ENCODE measurements at regions not wholly inside any gene's neighbourhood (a gene's known extent, or its start where the extent isn't known, plus 50 kb on each side); places are given as distances from the start of the nearest gene placed in this dataset.

DNA sequence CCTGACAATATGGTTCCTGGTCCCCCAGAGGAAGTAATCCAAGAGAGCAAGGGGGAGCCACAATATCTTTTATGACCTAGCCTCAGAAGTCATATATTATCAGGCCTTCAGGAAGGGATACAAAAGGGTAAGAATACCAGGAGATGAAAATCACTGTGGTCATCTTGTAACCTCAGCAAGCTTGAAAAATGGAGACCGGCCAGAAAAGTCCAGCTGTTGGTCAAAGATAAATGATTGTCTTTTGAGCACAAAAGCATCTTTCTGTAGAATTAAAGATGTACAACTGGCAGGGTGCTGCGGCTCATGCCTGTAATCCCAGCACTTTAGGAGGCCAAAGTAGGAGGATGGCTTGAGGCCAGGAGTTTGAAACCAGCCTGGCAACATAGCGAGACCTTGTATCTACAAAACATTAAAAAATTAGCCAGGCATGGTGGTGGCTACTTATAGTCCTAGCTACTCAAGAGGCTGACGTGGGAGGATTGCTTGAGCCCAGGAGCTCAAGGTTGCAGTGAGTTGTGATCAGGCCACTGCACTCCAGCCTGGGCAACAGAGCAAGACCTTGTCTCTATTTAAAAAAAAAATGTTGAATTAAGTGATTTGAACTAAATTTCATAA is 118.0 kb upstream of the MARCKS start:
- no peak for ATAC-seq (ENCODE audit: low read depth)
- TF ChIP-seq, protein P1, sequence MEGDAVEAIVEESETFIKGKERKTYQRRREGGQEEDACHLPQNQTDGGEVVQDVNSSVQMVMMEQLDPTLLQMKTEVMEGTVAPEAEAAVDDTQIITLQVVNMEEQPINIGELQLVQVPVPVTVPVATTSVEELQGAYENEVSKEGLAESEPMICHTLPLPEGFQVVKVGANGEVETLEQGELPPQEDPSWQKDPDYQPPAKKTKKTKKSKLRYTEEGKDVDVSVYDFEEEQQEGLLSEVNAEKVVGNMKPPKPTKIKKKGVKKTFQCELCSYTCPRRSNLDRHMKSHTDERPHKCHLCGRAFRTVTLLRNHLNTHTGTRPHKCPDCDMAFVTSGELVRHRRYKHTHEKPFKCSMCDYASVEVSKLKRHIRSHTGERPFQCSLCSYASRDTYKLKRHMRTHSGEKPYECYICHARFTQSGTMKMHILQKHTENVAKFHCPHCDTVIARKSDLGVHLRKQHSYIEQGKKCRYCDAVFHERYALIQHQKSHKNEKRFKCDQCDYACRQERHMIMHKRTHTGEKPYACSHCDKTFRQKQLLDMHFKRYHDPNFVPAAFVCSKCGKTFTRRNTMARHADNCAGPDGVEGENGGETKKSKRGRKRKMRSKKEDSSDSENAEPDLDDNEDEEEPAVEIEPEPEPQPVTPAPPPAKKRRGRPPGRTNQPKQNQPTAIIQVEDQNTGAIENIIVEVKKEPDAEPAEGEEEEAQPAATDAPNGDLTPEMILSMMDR (IDR thresholded peaks at IDR 0.05): no peak
- peaks cover 7% of the 10 kb centered on the region for H3K4me1 Mint-ChIP-seq
- H3K27ac Mint-ChIP-seq: no peak overlapping the region
- DNase-seq: no peak
- no peaks in the 10 kb centered on the region for H3K36me3 Mint-ChIP-seq (ENCODE audit: low read depth)
- POLR2A ChIA-PET: no interaction called here
- no peaks in the 10 kb centered on the region for H3K27me3 Mint-ChIP-seq
- CTCF ChIA-PET: no interaction called here
- intact Hi-C loops (cut with micrococcal nuclease): no loop called here
- H3K9me3 Mint-ChIP-seq: peaks cover 2% of the 10 kb centered on the region
- no peak overlapping the region for H3K4me3 Mint-ChIP-seq

DNA sequence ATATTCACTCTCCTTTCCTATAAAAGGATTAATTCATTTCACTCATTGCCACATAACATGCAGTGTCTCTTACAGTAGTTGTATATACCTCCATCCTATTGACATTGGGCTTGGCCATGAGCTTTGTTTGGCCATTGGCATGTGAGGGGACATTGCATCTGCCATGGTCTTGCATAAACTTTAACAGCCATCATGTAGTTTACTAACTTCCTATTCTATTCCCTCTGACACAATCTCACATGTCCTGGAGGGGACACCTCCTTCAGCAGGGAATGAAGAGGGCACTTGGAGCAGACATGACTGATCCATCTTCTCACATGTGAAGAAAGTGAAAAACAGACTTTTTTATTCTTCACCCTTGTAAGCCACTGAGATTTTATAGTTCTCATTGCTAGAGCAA is 115.5 kb upstream of the MARCKS start:
- ATAC-seq (ENCODE audit: low read depth): no peak
- TF ChIP-seq, protein P1 (IDR thresholded peaks at IDR 0.05): no peak
- peaks cover 2% of the 10 kb centered on the region for H3K9me3 Mint-ChIP-seq

GRCh38 chr6:113742342-113742741 is 114.8 kb upstream of the MARCKS start:
- ATAC-seq (ENCODE audit: low read depth) (no peak), DNase-seq (no peak)
- peaks cover 2% of the 10 kb centered on the region for H3K9me3 Mint-ChIP-seq
- intact Hi-C loops (cut with micrococcal nuclease): no loop called here
- no peak overlapping the region for H3K4me3 Mint-ChIP-seq
- ChIA-PET CTCF (no interaction called here), POLR2A (no interaction called here)
- TF ChIP-seq, protein P1 (IDR thresholded peaks at IDR 0.05): no peak
- no peaks in the 10 kb centered on the region for H3K27me3 Mint-ChIP-seq
- H3K36me3 Mint-ChIP-seq (ENCODE audit: low read depth): no peaks in the 10 kb centered on the region
- no peaks in the 10 kb centered on the region for H3K4me1 Mint-ChIP-seq
- no peak overlapping the region for H3K27ac Mint-ChIP-seq

More for the DNA sequence above, 115.5 kb upstream of the MARCKS start:
- H3K4me1 Mint-ChIP-seq: no peaks in the 10 kb centered on the region
- H3K27ac Mint-ChIP-seq: no peak overlapping the region
- intact Hi-C loops (cut with micrococcal nuclease): no loop called here
- no peak overlapping the region for H3K4me3 Mint-ChIP-seq
- H3K27me3 Mint-ChIP-seq: no peaks in the 10 kb centered on the region
- POLR2A ChIA-PET: no interaction called here
- DNase-seq: no peak
- H3K36me3 Mint-ChIP-seq (ENCODE audit: low read depth): no peaks in the 10 kb centered on the region
- CTCF ChIA-PET: no interaction called here

DNA sequence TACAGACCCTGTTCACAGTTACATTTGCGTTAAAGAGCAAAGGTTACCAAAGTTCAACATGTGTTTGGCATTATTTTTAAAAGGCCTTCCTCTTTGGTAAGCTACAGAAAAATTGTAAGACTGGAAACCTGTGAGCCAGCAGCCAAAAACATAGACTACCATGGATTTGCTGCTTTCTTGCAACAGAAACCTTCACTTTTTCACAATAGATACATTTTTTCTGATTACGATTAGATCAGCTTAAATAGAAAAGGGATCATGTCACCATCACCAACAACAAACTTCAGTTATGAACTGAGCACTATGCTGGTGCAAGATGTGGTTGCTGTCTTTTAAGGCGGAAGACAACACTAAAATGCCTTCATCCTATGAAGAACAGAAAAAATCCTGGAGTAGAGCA is 112.3 kb upstream of the MARCKS start:
- Mint-ChIP-seq H3K36me3 (ENCODE audit: low read depth) (no peaks in the 10 kb centered on the region), H3K4me3 (no peak overlapping the region), H3K4me1 (peaks cover 2% of the 10 kb centered on the region), H3K27ac (no peak overlapping the region), H3K27me3 (no peaks in the 10 kb centered on the region), H3K9me3 (no peaks in the 10 kb centered on the region)
- ATAC-seq (ENCODE audit: low read depth) (no peak), DNase-seq (no peak)
- POLR2A ChIA-PET: interaction anchor here (0.6 kb wide), 1 partner anchor 15 kb away, joined by 3 read pairs; no protein-coding TSS in a partner anchor
- TF ChIP-seq, protein P1 (IDR thresholded peaks at IDR 0.05): no peak
- CTCF ChIA-PET: no interaction called here
- intact Hi-C loops (cut with micrococcal nuclease): no loop called here

DNA sequence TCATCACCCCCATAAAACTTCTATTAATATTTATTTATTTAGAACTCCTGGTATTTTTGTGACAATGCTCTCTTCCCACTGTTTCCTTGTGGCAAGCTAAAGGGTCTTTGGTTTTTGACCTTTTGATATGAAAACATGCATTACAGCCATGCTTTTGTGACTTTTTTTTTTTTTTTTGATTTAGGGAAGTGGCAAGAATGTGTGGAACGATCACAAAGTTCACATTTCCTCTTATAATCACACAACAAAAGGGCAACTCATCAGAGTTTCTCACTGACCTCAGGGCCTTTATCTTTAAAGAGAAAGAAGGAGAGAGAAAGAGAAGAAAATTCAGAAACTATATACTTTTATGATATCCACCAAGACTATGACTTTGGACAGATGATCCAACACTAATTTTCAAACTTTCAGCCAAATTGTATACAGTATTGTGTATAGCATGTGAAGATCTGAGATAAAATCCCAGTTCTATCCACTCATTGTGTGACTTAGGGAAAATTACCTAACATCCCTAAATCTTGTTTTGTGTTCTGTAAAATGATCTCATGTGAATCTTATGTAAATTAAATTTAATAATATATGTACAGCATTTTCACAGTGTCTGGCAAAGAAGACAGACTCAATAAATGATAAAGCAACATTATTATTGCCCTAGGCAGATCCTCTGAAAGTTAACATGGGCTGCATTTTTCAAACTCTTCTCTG is 106.8 kb upstream of the MARCKS start:
- TF ChIP-seq, protein P1 (IDR thresholded peaks at IDR 0.05): no peak
- POLR2A ChIA-PET: interaction anchor here (0.7 kb wide), 1 partner anchor 109 kb away, joined by 3 read pairs; no protein-coding TSS in a partner anchor
- intact Hi-C loops (cut with micrococcal nuclease): no loop called here

More for the DNA sequence above, 106.8 kb upstream of the MARCKS start:
- Mint-ChIP-seq H3K9me3 (no peaks in the 10 kb centered on the region), H3K27ac (no peak overlapping the region), H3K27me3 (no peaks in the 10 kb centered on the region), H3K36me3 (ENCODE audit: low read depth) (no peaks in the 10 kb centered on the region), H3K4me3 (peak overlapping the region; percentile 24), H3K4me1 (peaks cover 34% of the 10 kb centered on the region)
- ATAC-seq (ENCODE audit: low read depth): no peak
- DNase-seq: no peak
- CTCF ChIA-PET: no interaction called here
